WTC11 (cell line): ENCODE measurements at regions not wholly inside any gene's neighbourhood (a gene's known extent, or its start where the extent isn't known, plus 50 kb on each side); places are given as distances from the start of the nearest gene placed in this dataset.

Experiments
- ATAC-seq: fragments of 200-7000 bp; cut with Tn5 transposase; 2 replicates; pipeline ENCODE4 v1.10.0; 2021; ENCODE audit warnings: mild to moderate bottlenecking, moderate library complexity
- CTCF ChIA-PET: fragments of 300-600 bp; sonication (Branson Sonifier 250); formaldehyde crosslinking; loops from one replicate; lab custom pipeline; 2021; ENCODE audit warnings: antibody characterized with exemption; lab: Charles Lee
- POLR2A ChIA-PET: fragments of 350-600 bp; sonication (Branson Sonifier 250); formaldehyde crosslinking; loops from one replicate; lab custom pipeline; 2021; ENCODE audit warnings: antibody characterized with exemption; lab: Charles Lee
- DNase-seq: peaks from one replicate; pipeline ENCODE4 v3.0.0; 2021; ENCODE audit warnings: low spot score
- H3K27ac Mint-ChIP-seq: 2 replicates; pipeline ENCODE4 v1.8.0; 2021; ENCODE audit warnings: mixed read lengths
- H3K27me3 Mint-ChIP-seq: 2 replicates; pipeline ENCODE4 v1.8.0; 2021; ENCODE audit warnings: low read depth, mild to moderate bottlenecking, moderate library complexity, mixed read lengths
- H3K36me3 Mint-ChIP-seq: 2 replicates; pipeline ENCODE4 v1.8.0; 2021; ENCODE audit warnings: mixed read lengths
- H3K4me1 Mint-ChIP-seq: 2 replicates; pipeline ENCODE4 v1.8.0; 2022; ENCODE audit warnings: mixed read lengths
- H3K4me3 Mint-ChIP-seq: 2 replicates; pipeline ENCODE4 v1.8.0; 2021; ENCODE audit warnings: mild to moderate bottlenecking, moderate library complexity, mixed read lengths
- H3K9me3 Mint-ChIP-seq: 2 replicates; pipeline ENCODE4 v1.8.0; 2021; ENCODE audit warnings: mixed read lengths
- ATF1 ChIP-seq: sonication (generic); formaldehyde crosslinking; IDR thresholded peaks from 2 replicates; pipeline ENCODE4 v1.8.1; 2023; ENCODE audit warnings: mild to moderate bottlenecking, moderate library complexity, missing genetic modification reagents
- E2F4 ChIP-seq: sonication (generic); formaldehyde crosslinking; IDR thresholded peaks from 2 replicates; pipeline ENCODE4 v1.8.1; 2022; ENCODE audit warnings: low read depth, mild to moderate bottlenecking, moderate library complexity, missing genetic modification reagents, borderline replicate concordance
- KAT7 ChIP-seq: sonication (generic); formaldehyde crosslinking; IDR thresholded peaks from 2 replicates; pipeline ENCODE4 v1.8.1; 2023; ENCODE audit warnings: missing genetic modification reagents, mild to moderate bottlenecking, borderline replicate concordance
- MYBL2 ChIP-seq: sonication (generic); formaldehyde crosslinking; IDR thresholded peaks from 2 replicates; pipeline ENCODE4 v1.8.1; 2023; ENCODE audit warnings: mild to moderate bottlenecking, moderate library complexity, missing genetic modification reagents
- NFYB ChIP-seq: sonication (generic); formaldehyde crosslinking; conservative IDR thresholded peaks from 2 replicates; pipeline ENCODE4 v1.8.0; 2022; ENCODE audit warnings: low read depth, missing genetic modification reagents
- NR2C2 ChIP-seq: sonication (generic); formaldehyde crosslinking; IDR thresholded peaks from 2 replicates; pipeline ENCODE4 v1.8.0; 2022; ENCODE audit warnings: mild to moderate bottlenecking, missing genetic modification reagents
- SMAD3 ChIP-seq: sonication (generic); formaldehyde crosslinking; IDR thresholded peaks from 2 replicates; pipeline ENCODE4 v1.8.0; 2022; ENCODE audit warnings: missing genetic modification reagents, mild to moderate bottlenecking, borderline replicate concordance
- TEAD1 ChIP-seq: sonication (generic); formaldehyde crosslinking; IDR thresholded peaks from 2 replicates; pipeline ENCODE4 v1.8.0; 2022; ENCODE audit warnings: mild to moderate bottlenecking, missing genetic modification reagents
- USF1 ChIP-seq: sonication (generic); formaldehyde crosslinking; IDR thresholded peaks from 2 replicates; pipeline ENCODE4 v1.8.0; 2022; ENCODE audit warnings: mild to moderate bottlenecking, missing genetic modification reagents
- ZNF396 ChIP-seq: fragments of 250-450 bp; sonication (Bioruptor Pico); IDR thresholded peaks from 2 replicates; pipeline ENCODE4 v1.8.0; 2021; ENCODE audit warnings: mild to moderate bottlenecking, moderate library complexity, borderline replicate concordance
- TF ChIP-seq, protein P1 (sequence below): sonication (generic); formaldehyde crosslinking; IDR thresholded peaks from 2 replicates; pipeline ENCODE4 v1.8.1; 2023; ENCODE audit warnings: mild to moderate bottlenecking, missing genetic modification reagents
- TF ChIP-seq, protein P2 (sequence below): sonication (generic); formaldehyde crosslinking; IDR thresholded peaks from 2 replicates; pipeline ENCODE4 v1.8.0; 2023; ENCODE audit warnings: missing genetic modification reagents, mild to moderate bottlenecking, borderline replicate concordance

DNA sequence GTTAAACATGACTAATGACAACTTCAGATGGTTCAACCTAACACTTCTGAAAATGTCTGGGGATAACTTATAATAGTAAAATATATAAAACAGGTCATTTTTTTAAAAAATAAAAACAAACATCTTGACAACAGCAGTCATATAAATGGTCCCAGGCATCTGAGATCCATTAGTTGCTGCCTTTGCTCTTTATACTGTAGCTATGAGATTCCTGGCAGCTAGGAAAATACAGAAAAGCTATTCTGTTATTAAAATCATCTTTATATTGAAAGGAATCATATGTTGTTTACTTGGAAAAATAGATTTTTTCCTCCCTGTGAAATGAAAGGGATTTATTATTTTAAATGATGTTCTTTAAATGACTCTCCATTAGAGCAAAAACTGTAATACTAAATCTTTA is 55.7 kb upstream of the DEUP1 start (continued):
- TF ChIP-seq TEAD1 (CRISPR knock-in tag) (no peak), MYBL2 (CRISPR knock-in tag) (no peak)

GRCh38 chr11:93278976-93279375 is 51.6 kb upstream of the DEUP1 start:
- ATAC-seq, result no peak
- Mint-ChIP-seq H3K4me1 (no peaks in the 10 kb centered on the region), H3K9me3 (no peaks in the 10 kb centered on the region), H3K27ac (no peak overlapping the region), H3K27me3 (no peaks in the 10 kb centered on the region; the same call in 1 of the 2 replicates), H3K36me3 (no peaks in the 10 kb centered on the region), H3K4me3 (no peak overlapping the region)
- ChIA-PET CTCF (no interaction called here), POLR2A (no interaction called here)
- TF ChIP-seq NFYB, result no peak
- no peak for TF ChIP-seq E2F4 (CRISPR knock-in tag)
- TF ChIP-seq, protein P1, sequence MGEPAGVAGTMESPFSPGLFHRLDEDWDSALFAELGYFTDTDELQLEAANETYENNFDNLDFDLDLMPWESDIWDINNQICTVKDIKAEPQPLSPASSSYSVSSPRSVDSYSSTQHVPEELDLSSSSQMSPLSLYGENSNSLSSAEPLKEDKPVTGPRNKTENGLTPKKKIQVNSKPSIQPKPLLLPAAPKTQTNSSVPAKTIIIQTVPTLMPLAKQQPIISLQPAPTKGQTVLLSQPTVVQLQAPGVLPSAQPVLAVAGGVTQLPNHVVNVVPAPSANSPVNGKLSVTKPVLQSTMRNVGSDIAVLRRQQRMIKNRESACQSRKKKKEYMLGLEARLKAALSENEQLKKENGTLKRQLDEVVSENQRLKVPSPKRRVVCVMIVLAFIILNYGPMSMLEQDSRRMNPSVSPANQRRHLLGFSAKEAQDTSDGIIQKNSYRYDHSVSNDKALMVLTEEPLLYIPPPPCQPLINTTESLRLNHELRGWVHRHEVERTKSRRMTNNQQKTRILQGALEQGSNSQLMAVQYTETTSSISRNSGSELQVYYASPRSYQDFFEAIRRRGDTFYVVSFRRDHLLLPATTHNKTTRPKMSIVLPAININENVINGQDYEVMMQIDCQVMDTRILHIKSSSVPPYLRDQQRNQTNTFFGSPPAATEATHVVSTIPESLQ (CRISPR knock-in tag), result no peak
- no peak for TF ChIP-seq NR2C2
- TF ChIP-seq SMAD3 (CRISPR knock-in tag), result no peak
- no peak for TF ChIP-seq ZNF396 (CRISPR knock-in tag)
- no peak for TF ChIP-seq MYBL2 (CRISPR knock-in tag)
- TF ChIP-seq USF1 (CRISPR knock-in tag), result no peak
- DNase-seq, result no peak

- DNase-seq (no peak), ATAC-seq (no peak)
- TF ChIP-seq, protein P1 (CRISPR knock-in tag), result no peak
- TF ChIP-seq, protein P2, sequence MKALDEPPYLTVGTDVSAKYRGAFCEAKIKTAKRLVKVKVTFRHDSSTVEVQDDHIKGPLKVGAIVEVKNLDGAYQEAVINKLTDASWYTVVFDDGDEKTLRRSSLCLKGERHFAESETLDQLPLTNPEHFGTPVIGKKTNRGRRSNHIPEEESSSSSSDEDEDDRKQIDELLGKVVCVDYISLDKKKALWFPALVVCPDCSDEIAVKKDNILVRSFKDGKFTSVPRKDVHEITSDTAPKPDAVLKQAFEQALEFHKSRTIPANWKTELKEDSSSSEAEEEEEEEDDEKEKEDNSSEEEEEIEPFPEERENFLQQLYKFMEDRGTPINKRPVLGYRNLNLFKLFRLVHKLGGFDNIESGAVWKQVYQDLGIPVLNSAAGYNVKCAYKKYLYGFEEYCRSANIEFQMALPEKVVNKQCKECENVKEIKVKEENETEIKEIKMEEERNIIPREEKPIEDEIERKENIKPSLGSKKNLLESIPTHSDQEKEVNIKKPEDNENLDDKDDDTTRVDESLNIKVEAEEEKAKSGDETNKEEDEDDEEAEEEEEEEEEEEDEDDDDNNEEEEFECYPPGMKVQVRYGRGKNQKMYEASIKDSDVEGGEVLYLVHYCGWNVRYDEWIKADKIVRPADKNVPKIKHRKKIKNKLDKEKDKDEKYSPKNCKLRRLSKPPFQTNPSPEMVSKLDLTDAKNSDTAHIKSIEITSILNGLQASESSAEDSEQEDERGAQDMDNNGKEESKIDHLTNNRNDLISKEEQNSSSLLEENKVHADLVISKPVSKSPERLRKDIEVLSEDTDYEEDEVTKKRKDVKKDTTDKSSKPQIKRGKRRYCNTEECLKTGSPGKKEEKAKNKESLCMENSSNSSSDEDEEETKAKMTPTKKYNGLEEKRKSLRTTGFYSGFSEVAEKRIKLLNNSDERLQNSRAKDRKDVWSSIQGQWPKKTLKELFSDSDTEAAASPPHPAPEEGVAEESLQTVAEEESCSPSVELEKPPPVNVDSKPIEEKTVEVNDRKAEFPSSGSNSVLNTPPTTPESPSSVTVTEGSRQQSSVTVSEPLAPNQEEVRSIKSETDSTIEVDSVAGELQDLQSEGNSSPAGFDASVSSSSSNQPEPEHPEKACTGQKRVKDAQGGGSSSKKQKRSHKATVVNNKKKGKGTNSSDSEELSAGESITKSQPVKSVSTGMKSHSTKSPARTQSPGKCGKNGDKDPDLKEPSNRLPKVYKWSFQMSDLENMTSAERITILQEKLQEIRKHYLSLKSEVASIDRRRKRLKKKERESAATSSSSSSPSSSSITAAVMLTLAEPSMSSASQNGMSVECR (CRISPR knock-in tag), result no peak
- no peak for TF ChIP-seq ATF1 (CRISPR knock-in tag)
- TF ChIP-seq KAT7 (CRISPR knock-in tag), result no peak
- TF ChIP-seq E2F4 (CRISPR knock-in tag), result no peak
- H3K27me3 Mint-ChIP-seq, result no peaks in the 10 kb centered on the region; the same call in 1 of the 2 replicates
- ChIA-PET POLR2A (no interaction called here), CTCF (no interaction called here)
- no peaks in the 10 kb centered on the region for H3K9me3 Mint-ChIP-seq
- no peaks in the 10 kb centered on the region for H3K4me1 Mint-ChIP-seq
- H3K4me3 Mint-ChIP-seq, result no peak overlapping the region
- H3K27ac Mint-ChIP-seq, result no peak overlapping the region
- H3K36me3 Mint-ChIP-seq, result no peaks in the 10 kb centered on the region
Observed at GRCh38 chr11:93279851-93280347, 50.6 kb upstream of the DEUP1 start.
